H9 (cell line): ENCODE measurements at regions not wholly inside any gene's neighbourhood (a gene's known extent, or its start where the extent isn't known, plus 50 kb on each side); places are given as distances from the start of the nearest gene placed in this dataset.

ENCODE experiments used
- DNase-seq: peaks from one replicate; pipeline ENCODE4 v3.0.0-alpha.2; 2017
- H2AFZ ChIP-seq: one replicate; pipeline ENCODE4 v1.6.1; 2013; ENCODE audit warnings: mild to moderate bottlenecking, low read length, control low read depth, moderate library complexity
- H2AK5ac ChIP-seq: 2 replicates; pipeline ENCODE4 v1.6.1; 2013; ENCODE audit warnings: low read length, control low read depth, mixed read lengths; ENCODE audit not compliant: insufficient read length
- H2BK120ac ChIP-seq: one replicate; pipeline ENCODE4 v1.6.1; 2013; ENCODE audit warnings: low read depth, mild to moderate bottlenecking, low read length, control low read depth, inconsistent platforms; ENCODE audit not compliant: poor library complexity, severe bottlenecking
- H2BK12ac ChIP-seq: 2 replicates; pipeline ENCODE4 v1.6.1; 2013; ENCODE audit warnings: low read length, control low read depth, mixed read lengths, low read depth; ENCODE audit not compliant: insufficient read length
- H2BK15ac ChIP-seq: 2 replicates; pipeline ENCODE4 v1.6.1; 2013; ENCODE audit warnings: low read depth, low read length, control low read depth
- H2BK20ac ChIP-seq: one replicate; pipeline ENCODE4 v1.6.1; 2013; ENCODE audit warnings: low read depth, mild to moderate bottlenecking, low read length, control low read depth, inconsistent platforms; ENCODE audit not compliant: poor library complexity, severe bottlenecking
- H2BK5ac ChIP-seq: 2 replicates; pipeline ENCODE4 v1.6.1; 2013; ENCODE audit warnings: low read length, control low read depth, mixed read lengths; ENCODE audit not compliant: insufficient read length
- H3K14ac ChIP-seq: 2 replicates; pipeline ENCODE4 v1.6.1; 2013; ENCODE audit warnings: low read length, control low read depth; ENCODE audit not compliant: insufficient read depth
- H3K18ac ChIP-seq: 2 replicates; pipeline ENCODE4 v1.6.1; 2013; ENCODE audit warnings: low read depth, mild to moderate bottlenecking, mixed read lengths, low read length, control low read depth; ENCODE audit not compliant: insufficient read length
- H3K23ac ChIP-seq: 2 replicates; pipeline ENCODE4 v1.6.1; 2013; ENCODE audit warnings: low read length, control low read depth, mixed read lengths, low read depth; ENCODE audit not compliant: insufficient read length
- H3K23me2 ChIP-seq: 2 replicates; pipeline ENCODE4 v1.6.1; 2013; ENCODE audit warnings: low read depth, mild to moderate bottlenecking, mixed read lengths, low read length, control low read depth; ENCODE audit not compliant: insufficient read length, poor library complexity, severe bottlenecking
- H3K27ac ChIP-seq: 2 replicates; pipeline ENCODE4 v1.5.1; 2013; ENCODE audit warnings: low read length, control low read depth, mixed read lengths, low read depth; ENCODE audit not compliant: insufficient read length
- H3K27me3 ChIP-seq: 2 replicates; pipeline ENCODE4 v1.6.1; 2013; ENCODE audit warnings: low read length, control low read depth, inconsistent platforms; ENCODE audit not compliant: insufficient read depth
- H3K4ac ChIP-seq: 2 replicates; pipeline ENCODE4 v1.6.1; 2013; ENCODE audit warnings: low read depth, mild to moderate bottlenecking, control low read depth, inconsistent platforms, low read length, moderate library complexity
- H3K4me1 ChIP-seq: 2 replicates; pipeline ENCODE4 v1.6.1; 2013; ENCODE audit warnings: low read length, control low read depth, inconsistent platforms; ENCODE audit not compliant: insufficient read depth
- H3K4me2 ChIP-seq: 2 replicates; pipeline ENCODE4 v1.6.1; 2013; ENCODE audit warnings: low read length, control low read depth, mixed read lengths; ENCODE audit not compliant: insufficient read length, insufficient read depth
- H3K56ac ChIP-seq: 2 replicates; pipeline ENCODE4 v1.6.1; 2013; ENCODE audit warnings: low read depth, mild to moderate bottlenecking, mixed read lengths, low read length, control low read depth; ENCODE audit not compliant: insufficient read length
- H3K79me1 ChIP-seq: 2 replicates; pipeline ENCODE4 v1.6.1; 2013; ENCODE audit warnings: low read depth, mild to moderate bottlenecking, moderate library complexity, low read length, control low read depth, inconsistent platforms; ENCODE audit not compliant: insufficient read depth, poor library complexity, severe bottlenecking
- H3K79me2 ChIP-seq: 2 replicates; pipeline ENCODE4 v1.6.1; 2013; ENCODE audit warnings: low read length, control low read depth, inconsistent platforms; ENCODE audit not compliant: insufficient read depth
- H3K9ac ChIP-seq: 2 replicates; pipeline ENCODE4 v1.6.1; 2013; ENCODE audit warnings: low read length, control low read depth, mixed read lengths; ENCODE audit not compliant: insufficient read length; ENCODE audit errors: extremely low read depth
- H3K9me3 ChIP-seq: one replicate; pipeline ENCODE4 v1.6.1; 2013; ENCODE audit warnings: low read depth, low read length, inconsistent platforms; ENCODE audit not compliant: control insufficient read depth
- H3T11ph ChIP-seq: one replicate; pipeline ENCODE4 v1.6.1; 2013; ENCODE audit warnings: mild to moderate bottlenecking, low read length, control low read depth, inconsistent platforms
- H4K20me1 ChIP-seq: one replicate; pipeline ENCODE4 v1.6.1; 2013; ENCODE audit not compliant: control insufficient read depth, insufficient read length, insufficient read depth
- H4K5ac ChIP-seq: 2 replicates; pipeline ENCODE4 v1.6.1; 2013; ENCODE audit warnings: low read depth, mild to moderate bottlenecking, mixed read lengths, low read length, control low read depth; ENCODE audit not compliant: insufficient read length
- H4K8ac ChIP-seq: replicated peaks from 2 replicates; pipeline ENCODE4 v1.6.1; 2013; ENCODE audit warnings: low read length, control low read depth, mixed read lengths, low read depth; ENCODE audit not compliant: insufficient read length
- H4K91ac ChIP-seq: 2 replicates; pipeline ENCODE4 v1.6.1; 2013; ENCODE audit warnings: low read depth, mild to moderate bottlenecking, moderate library complexity, mixed read lengths, low read length, control low read depth; ENCODE audit not compliant: insufficient read length
- H3K27ac Mint-ChIP-seq, 3 experiments: 2 replicates in 2 of 3; 3 replicates in 1 of 3; pipeline ENCODE4 v1.8.0; 2020 to 2021; ENCODE audit warnings: mixed read lengths in 3 of 3, mild to moderate bottlenecking in 1 of 3, moderate library complexity in 1 of 3
- H3K27me3 Mint-ChIP-seq: 2 replicates; pipeline ENCODE4 v1.8.0; 2021; ENCODE audit warnings: low read depth, mild to moderate bottlenecking, moderate library complexity, mixed read lengths
- H3K36me3 Mint-ChIP-seq, 3 experiments: 2 replicates in 2 of 3; 3 replicates in 1 of 3; pipeline ENCODE4 v1.8.0; 2020 to 2021; ENCODE audit warnings: low read depth in 3 of 3, mixed read lengths in 3 of 3; ENCODE audit not compliant: insufficient read depth in 1 of 3
- H3K4me1 Mint-ChIP-seq, 2 experiments: 2 replicates each; pipeline ENCODE4 v1.8.0; 2020; ENCODE audit warnings: mixed read lengths in 2 of 2
- H3K4me3 Mint-ChIP-seq, 2 experiments: 2 replicates in 1 of 2; 3 replicates in 1 of 2; pipeline ENCODE4 v1.8.0; 2020 to 2021; ENCODE audit warnings: mild to moderate bottlenecking in 2 of 2, mixed read lengths in 2 of 2, moderate library complexity in 1 of 2
- H3K9me3 Mint-ChIP-seq, 2 experiments: 2 replicates in 1 of 2; 3 replicates in 1 of 2; pipeline ENCODE4 v1.8.0; 2020; ENCODE audit warnings: mild to moderate bottlenecking in 2 of 2, mixed read lengths in 2 of 2, moderate library complexity in 1 of 2
- CTCF ChIP-seq: fragments of 200-600 bp; sonication (generic); conservative IDR thresholded peaks from 3 replicates; pipeline ENCODE4 v1.8.0; 2021; ENCODE audit warnings: antibody characterized with exemption, mild to moderate bottlenecking

GRCh38 chr6:74063391-74063790, 367.4 kb downstream of the CD109 start:
- Mint-ChIP-seq H3K9me3 (no peaks in the 10 kb centered on the region), H3K27ac (no peak overlapping the region), H3K36me3 (no peaks in the 10 kb centered on the region), H3K4me3 (no peak overlapping the region), H3K4me1 (peaks cover 0 to 4% of the 10 kb centered on the region in 2 experiments; a peak in 1 of 4 replicates), H3K27me3 (no peaks in the 10 kb centered on the region)
- no peak for TF ChIP-seq CTCF
- Histone ChIP-seq H2BK5ac (no peak overlapping the region), H2BK120ac (no peak overlapping the region), H3K23me2 (no peaks in the 10 kb centered on the region), H4K20me1 (no peaks in the 10 kb centered on the region), H3K14ac (no peak overlapping the region), H3K18ac (no peak overlapping the region), H4K91ac (no peak overlapping the region), H3T11ph (no peak overlapping the region), H3K9ac (no peak overlapping the region), H3K23ac (no peak overlapping the region), H3K27me3 (no peaks in the 10 kb centered on the region), H2AK5ac (no peak overlapping the region), H2BK15ac (no peak overlapping the region), H3K27ac (no peak overlapping the region), H2BK12ac (no peak overlapping the region), H3K9me3 (no peaks in the 10 kb centered on the region), H3K4ac (no peak overlapping the region), H3K56ac (no peak overlapping the region), H3K79me2 (no peaks in the 10 kb centered on the region), H4K5ac (no peak overlapping the region), H3K79me1 (no peaks in the 10 kb centered on the region), H4K8ac (no peak overlapping the region), H2BK20ac (no peak overlapping the region), H3K4me1 (0 out of 2 replicates have a peak, but pooled peaks cover 5% of the 10 kb centered on the region), H2AFZ (no peak overlapping the region), H3K4me2 (no peak overlapping the region)
- DNase-seq: no peak
